ENCODE measurements at regions not wholly inside any gene's neighbourhood (a gene's known extent, or its start where the extent isn't known, plus 50 kb on each side); places are given as distances from the start of the nearest gene placed in this dataset.

DNA sequence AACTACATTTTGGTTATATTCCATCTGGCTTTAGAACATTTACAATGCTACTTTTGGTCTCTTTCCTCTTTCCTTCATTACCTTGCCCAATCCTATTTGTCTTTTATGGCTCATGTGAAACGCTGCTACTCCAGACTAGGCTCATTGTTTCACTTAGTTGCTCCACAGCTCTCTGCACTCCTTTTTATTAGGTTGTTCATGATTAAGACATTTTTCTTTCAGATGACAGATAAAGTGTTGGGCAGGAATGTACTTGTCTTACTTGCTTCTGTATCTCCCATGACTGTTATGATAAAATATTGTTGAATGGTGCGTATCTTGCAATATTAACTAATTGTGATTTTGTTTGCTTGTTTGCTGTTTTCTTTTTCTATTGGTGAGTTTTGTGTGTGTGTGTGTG, 1532.3 kb downstream of the KCNT2 start:
- TF ChIP-seq, protein P1, sequence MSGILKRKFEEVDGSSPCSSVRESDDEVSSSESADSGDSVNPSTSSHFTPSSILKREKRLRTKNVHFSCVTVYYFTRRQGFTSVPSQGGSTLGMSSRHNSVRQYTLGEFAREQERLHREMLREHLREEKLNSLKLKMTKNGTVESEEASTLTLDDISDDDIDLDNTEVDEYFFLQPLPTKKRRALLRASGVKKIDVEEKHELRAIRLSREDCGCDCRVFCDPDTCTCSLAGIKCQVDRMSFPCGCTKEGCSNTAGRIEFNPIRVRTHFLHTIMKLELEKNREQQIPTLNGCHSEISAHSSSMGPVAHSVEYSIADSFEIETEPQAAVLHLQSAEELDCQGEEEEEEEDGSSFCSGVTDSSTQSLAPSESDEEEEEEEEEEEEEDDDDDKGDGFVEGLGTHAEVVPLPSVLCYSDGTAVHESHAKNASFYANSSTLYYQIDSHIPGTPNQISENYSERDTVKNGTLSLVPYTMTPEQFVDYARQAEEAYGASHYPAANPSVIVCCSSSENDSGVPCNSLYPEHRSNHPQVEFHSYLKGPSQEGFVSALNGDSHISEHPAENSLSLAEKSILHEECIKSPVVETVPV (CRISPR knock-in tag; IDR thresholded peaks at IDR 0.05) = no peak
- no peak for TF ChIP-seq ZNF565 (CRISPR knock-in tag; conservative IDR thresholded peaks at IDR 0.05; ENCODE audit: low read depth)
- no peak for TF ChIP-seq POU6F1 (CRISPR knock-in tag; IDR thresholded peaks at IDR 0.05; ENCODE audit: borderline replicate concordance, low read depth)
